ENCODE measurements at regions not wholly inside any gene's neighbourhood (a gene's known extent, or its start where the extent isn't known, plus 50 kb on each side); places are given as distances from the start of the nearest gene placed in this dataset.

GRCh38 chr1:115175596-115175995 lies 86.3 kb upstream of the TSPAN2 start:
- ChIA-PET CTCF (no interaction called here), POLR2A (ENCODE audit: low non-redundant PET) (interaction anchor here (0.6 kb wide), 1 partner anchor 54 kb away, joined by 3 read pairs; no protein-coding TSS in a partner anchor)
- TF ChIP-seq EZH2 (IDR thresholded peaks at IDR 0.05; ENCODE audit: borderline replicate concordance, low read depth, low read length, poor library complexity, severe bottlenecking) (no peak), CTCF (conservative IDR thresholded peaks at IDR 0.05; ENCODE audit: low read depth, low read length) (no peak)

GRCh38 chr1:115173151-115173550 lies 83.8 kb upstream of the TSPAN2 start:
- H3K9me3 ChIP-seq (ENCODE audit: low read depth, low read length, poor library complexity, severe bottlenecking) = no peaks in the 10 kb centered on the region
- H3K27ac ChIP-seq (ENCODE audit: low read depth, low read length, poor library complexity, severe bottlenecking) = no peak overlapping the region
- no peak for TF ChIP-seq EZH2 (IDR thresholded peaks at IDR 0.05; ENCODE audit: borderline replicate concordance, low read depth, low read length, poor library complexity, severe bottlenecking)
- TF ChIP-seq CTCF (conservative IDR thresholded peaks at IDR 0.05; ENCODE audit: low read depth, low read length) = no peak
- ChIA-PET CTCF (no interaction called here), POLR2A (ENCODE audit: low non-redundant PET) (interaction anchor here (0.5 kb wide), 1 partner anchor 36 kb away, joined by 4 read pairs; no protein-coding TSS in a partner anchor)
- H3K4me3 ChIP-seq (ENCODE audit: low read depth, low read length, poor library complexity, severe bottlenecking) = no peak overlapping the region
- H3K36me3 ChIP-seq (ENCODE audit: insufficient read depth, low read length, poor library complexity, severe bottlenecking) = no peaks in the 10 kb centered on the region
- H3K27me3 ChIP-seq (replicated peaks; ENCODE audit: insufficient read depth, low read depth, low read length, poor library complexity) = no peaks in the 10 kb centered on the region
- peaks cover 3% of the 10 kb centered on the region for H3K4me1 ChIP-seq (ENCODE audit: insufficient read depth, low read length, poor library complexity, severe bottlenecking)
- intact Hi-C loops (cut with micrococcal nuclease; ENCODE audit: unreplicated experiment) = no loop called here
- no peak for DNase-seq (ENCODE audit: low spot score)
- no TSS peak for BruUV-seq (replicated peaks)

More at GRCh38 chr1:115175596-115175995, 86.3 kb upstream of the TSPAN2 start:
- no peak overlapping the region for H3K4me3 ChIP-seq (ENCODE audit: low read depth, low read length, poor library complexity, severe bottlenecking)
- H3K27ac ChIP-seq (ENCODE audit: low read depth, low read length, poor library complexity, severe bottlenecking) = no peak overlapping the region
- no peaks in the 10 kb centered on the region for H3K27me3 ChIP-seq (replicated peaks; ENCODE audit: insufficient read depth, low read depth, low read length, poor library complexity)
- intact Hi-C loops (cut with micrococcal nuclease; ENCODE audit: unreplicated experiment) = no loop called here
- H3K36me3 ChIP-seq (ENCODE audit: insufficient read depth, low read length, poor library complexity, severe bottlenecking) = no peaks in the 10 kb centered on the region
- no TSS peak for BruUV-seq (replicated peaks)
- DNase-seq (ENCODE audit: low spot score) = no peak
- H3K9me3 ChIP-seq (ENCODE audit: low read depth, low read length, poor library complexity, severe bottlenecking) = no peaks in the 10 kb centered on the region
- H3K4me1 ChIP-seq (ENCODE audit: insufficient read depth, low read length, poor library complexity, severe bottlenecking) = no peaks in the 10 kb centered on the region

- ChIA-PET POLR2A (ENCODE audit: low non-redundant PET) (interaction anchor here (0.6 kb wide), 1 partner anchor 9 kb away, joined by 3 read pairs; no protein-coding TSS in a partner anchor), CTCF (no interaction called here)
Measured at GRCh38 chr1:115172270-115172669, 83.0 kb upstream of the TSPAN2 start.

More at GRCh38 chr1:115172270-115172669, 83.0 kb upstream of the TSPAN2 start:
- TF ChIP-seq CTCF (conservative IDR thresholded peaks at IDR 0.05; ENCODE audit: low read depth, low read length) = no peak
- no peak for TF ChIP-seq EZH2 (IDR thresholded peaks at IDR 0.05; ENCODE audit: borderline replicate concordance, low read depth, low read length, poor library complexity, severe bottlenecking)
- intact Hi-C loops (cut with micrococcal nuclease; ENCODE audit: unreplicated experiment) = no loop called here
- H3K4me3 ChIP-seq (ENCODE audit: low read depth, low read length, poor library complexity, severe bottlenecking) = no peak overlapping the region
- no peaks in the 10 kb centered on the region for H3K36me3 ChIP-seq (ENCODE audit: insufficient read depth, low read length, poor library complexity, severe bottlenecking)
- no peak for DNase-seq (ENCODE audit: low spot score)
- no TSS peak for BruUV-seq (replicated peaks)
- no peaks in the 10 kb centered on the region for H3K27me3 ChIP-seq (replicated peaks; ENCODE audit: insufficient read depth, low read depth, low read length, poor library complexity)
- no peaks in the 10 kb centered on the region for H3K9me3 ChIP-seq (ENCODE audit: low read depth, low read length, poor library complexity, severe bottlenecking)
- H3K27ac ChIP-seq (ENCODE audit: low read depth, low read length, poor library complexity, severe bottlenecking) = no peak overlapping the region
- H3K4me1 ChIP-seq (ENCODE audit: insufficient read depth, low read length, poor library complexity, severe bottlenecking) = peaks cover 7% of the 10 kb centered on the region
